ENCODE measurements at regions not wholly inside any gene's neighbourhood (a gene's known extent, or its start where the extent isn't known, plus 50 kb on each side); places are given as distances from the start of the nearest gene placed in this dataset.

DNA sequence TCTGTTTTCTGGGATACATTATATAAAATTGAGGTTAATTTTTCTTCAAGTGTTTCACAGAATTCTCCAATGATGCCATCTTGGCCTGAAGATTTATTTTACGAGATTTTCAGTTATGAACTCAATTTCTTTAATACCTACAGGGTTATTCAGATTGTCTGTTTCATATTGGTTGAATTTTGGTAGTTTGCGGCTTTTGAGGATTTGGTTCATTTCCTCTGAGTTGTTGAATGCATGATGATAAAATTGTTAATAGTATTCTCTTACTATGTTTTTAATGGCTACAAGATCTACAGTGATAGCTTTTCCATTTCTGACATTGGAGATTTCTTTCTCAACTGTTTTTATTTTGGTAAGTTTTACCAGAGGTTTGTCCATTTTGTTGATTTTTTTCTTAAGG, 63.9 kb upstream of the PTPRG start:
- no peak for TF ChIP-seq POLR2A (IDR thresholded peaks at IDR 0.05)
- TF ChIP-seq, protein P1, sequence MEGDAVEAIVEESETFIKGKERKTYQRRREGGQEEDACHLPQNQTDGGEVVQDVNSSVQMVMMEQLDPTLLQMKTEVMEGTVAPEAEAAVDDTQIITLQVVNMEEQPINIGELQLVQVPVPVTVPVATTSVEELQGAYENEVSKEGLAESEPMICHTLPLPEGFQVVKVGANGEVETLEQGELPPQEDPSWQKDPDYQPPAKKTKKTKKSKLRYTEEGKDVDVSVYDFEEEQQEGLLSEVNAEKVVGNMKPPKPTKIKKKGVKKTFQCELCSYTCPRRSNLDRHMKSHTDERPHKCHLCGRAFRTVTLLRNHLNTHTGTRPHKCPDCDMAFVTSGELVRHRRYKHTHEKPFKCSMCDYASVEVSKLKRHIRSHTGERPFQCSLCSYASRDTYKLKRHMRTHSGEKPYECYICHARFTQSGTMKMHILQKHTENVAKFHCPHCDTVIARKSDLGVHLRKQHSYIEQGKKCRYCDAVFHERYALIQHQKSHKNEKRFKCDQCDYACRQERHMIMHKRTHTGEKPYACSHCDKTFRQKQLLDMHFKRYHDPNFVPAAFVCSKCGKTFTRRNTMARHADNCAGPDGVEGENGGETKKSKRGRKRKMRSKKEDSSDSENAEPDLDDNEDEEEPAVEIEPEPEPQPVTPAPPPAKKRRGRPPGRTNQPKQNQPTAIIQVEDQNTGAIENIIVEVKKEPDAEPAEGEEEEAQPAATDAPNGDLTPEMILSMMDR (IDR thresholded peaks at IDR 0.05), result no peak
